ENCODE measurements at regions not wholly inside any gene's neighbourhood (a gene's known extent, or its start where the extent isn't known, plus 50 kb on each side); places are given as distances from the start of the nearest gene placed in this dataset.

- in situ Hi-C loops (cut with HindIII; ENCODE audit: low sequenced_read_pairs): no loop called here
- TF ChIP-seq, protein P1, sequence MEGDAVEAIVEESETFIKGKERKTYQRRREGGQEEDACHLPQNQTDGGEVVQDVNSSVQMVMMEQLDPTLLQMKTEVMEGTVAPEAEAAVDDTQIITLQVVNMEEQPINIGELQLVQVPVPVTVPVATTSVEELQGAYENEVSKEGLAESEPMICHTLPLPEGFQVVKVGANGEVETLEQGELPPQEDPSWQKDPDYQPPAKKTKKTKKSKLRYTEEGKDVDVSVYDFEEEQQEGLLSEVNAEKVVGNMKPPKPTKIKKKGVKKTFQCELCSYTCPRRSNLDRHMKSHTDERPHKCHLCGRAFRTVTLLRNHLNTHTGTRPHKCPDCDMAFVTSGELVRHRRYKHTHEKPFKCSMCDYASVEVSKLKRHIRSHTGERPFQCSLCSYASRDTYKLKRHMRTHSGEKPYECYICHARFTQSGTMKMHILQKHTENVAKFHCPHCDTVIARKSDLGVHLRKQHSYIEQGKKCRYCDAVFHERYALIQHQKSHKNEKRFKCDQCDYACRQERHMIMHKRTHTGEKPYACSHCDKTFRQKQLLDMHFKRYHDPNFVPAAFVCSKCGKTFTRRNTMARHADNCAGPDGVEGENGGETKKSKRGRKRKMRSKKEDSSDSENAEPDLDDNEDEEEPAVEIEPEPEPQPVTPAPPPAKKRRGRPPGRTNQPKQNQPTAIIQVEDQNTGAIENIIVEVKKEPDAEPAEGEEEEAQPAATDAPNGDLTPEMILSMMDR (IDR thresholded peaks at IDR 0.05; ENCODE audit: low read depth, low read length, missing control alignments): no peak
- DNase-seq (ENCODE audit: low read depth): no peak
- H3K4me3 ChIP-seq (ENCODE audit: low read depth, low read length): no peak overlapping the region
Measured at GRCh38 chr1:90200646-90201205, 205.8 kb downstream of the ZNF326 start.

DNA sequence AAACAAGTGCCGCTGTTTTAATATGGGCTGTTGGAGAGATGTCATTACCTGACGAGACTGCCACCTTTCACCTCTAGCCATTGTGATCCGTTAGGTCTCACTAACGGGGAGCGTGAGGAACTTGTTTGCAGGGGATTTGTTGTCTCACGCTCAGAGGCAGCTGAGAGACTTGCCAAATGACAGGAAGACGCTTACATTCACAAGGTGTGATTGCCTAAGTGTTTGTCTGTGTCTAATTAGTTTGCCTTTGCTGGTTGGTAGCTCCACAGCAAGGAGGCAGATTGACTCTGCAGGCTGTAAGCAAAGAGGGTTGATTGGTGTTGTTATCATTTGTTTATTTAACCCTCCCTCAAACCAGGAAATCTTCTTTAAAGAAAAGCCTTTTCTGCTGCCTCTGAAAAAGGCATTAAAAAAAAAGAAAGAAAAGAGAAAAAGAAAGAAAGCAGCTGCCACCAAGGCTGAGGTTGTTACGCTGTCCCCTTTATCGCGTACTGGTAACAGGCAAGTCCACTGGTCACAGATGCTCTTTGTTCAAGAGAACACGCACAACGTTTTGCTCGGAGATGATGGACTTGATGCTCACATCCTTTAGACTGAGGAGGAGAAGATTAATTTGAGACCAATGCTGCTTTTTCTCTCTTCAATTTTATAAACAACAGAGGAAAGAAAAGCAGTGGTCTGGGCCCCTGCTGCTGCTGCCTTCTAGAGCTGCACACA, 203.9 kb downstream of the ZNF326 start:
- TF ChIP-seq, protein P1 (IDR thresholded peaks at IDR 0.05; ENCODE audit: low read depth, low read length, missing control alignments): no peak
- in situ Hi-C loops (cut with HindIII; ENCODE audit: low sequenced_read_pairs): no loop called here

GRCh38 chr1:90193116-90193515, 198.2 kb downstream of the ZNF326 start:
- TF ChIP-seq, protein P1 (IDR thresholded peaks at IDR 0.05; ENCODE audit: low read depth, low read length, missing control alignments): no peak
- no peak overlapping the region for H3K4me3 ChIP-seq (ENCODE audit: low read depth, low read length)
- in situ Hi-C loops (cut with HindIII; ENCODE audit: low sequenced_read_pairs): no loop called here
- no peak for DNase-seq (ENCODE audit: low read depth)

More for the DNA sequence above, 203.9 kb downstream of the ZNF326 start:
- no peak overlapping the region for H3K4me3 ChIP-seq (ENCODE audit: low read depth, low read length)
- no peak for DNase-seq (ENCODE audit: low read depth)

GRCh38 chr1:90192408-90192807, 197.5 kb downstream of the ZNF326 start:
- DNase-seq (ENCODE audit: low read depth): no peak
- no peak overlapping the region for H3K4me3 ChIP-seq (ENCODE audit: low read depth, low read length)
- in situ Hi-C loops (cut with HindIII; ENCODE audit: low sequenced_read_pairs): no loop called here
- TF ChIP-seq, protein P1 (IDR thresholded peaks at IDR 0.05; ENCODE audit: low read depth, low read length, missing control alignments): no peak

DNA sequence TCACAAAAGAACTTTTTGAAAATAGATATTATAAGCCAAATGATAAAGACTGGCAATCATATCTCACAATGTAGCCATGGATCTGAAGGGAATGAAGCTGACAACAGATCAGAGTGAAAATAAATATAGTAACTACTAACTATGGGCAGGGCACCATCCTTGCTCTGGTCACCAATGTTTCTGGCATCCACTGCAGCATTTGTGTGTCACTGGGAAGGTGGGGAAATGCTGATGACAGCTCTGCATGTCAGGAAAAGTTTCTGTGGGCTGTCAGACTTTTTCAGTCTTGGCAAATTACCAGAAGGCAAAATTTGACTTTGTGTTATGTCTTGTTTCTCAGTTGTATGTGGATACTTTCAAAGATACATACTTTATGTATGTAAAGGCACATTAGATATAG, 195.6 kb downstream of the ZNF326 start:
- TF ChIP-seq, protein P1 (IDR thresholded peaks at IDR 0.05; ENCODE audit: low read depth, low read length, missing control alignments): no peak
- H3K4me3 ChIP-seq (ENCODE audit: low read depth, low read length): no peak overlapping the region
- in situ Hi-C loops (cut with HindIII; ENCODE audit: low sequenced_read_pairs): no loop called here
- no peak for DNase-seq (ENCODE audit: low read depth)

- TF ChIP-seq, protein P1 (IDR thresholded peaks at IDR 0.05; ENCODE audit: low read depth, low read length, missing control alignments): no peak
- in situ Hi-C loops (cut with HindIII; ENCODE audit: low sequenced_read_pairs): no loop called here
- DNase-seq (ENCODE audit: low read depth): no peak
- no peak overlapping the region for H3K4me3 ChIP-seq (ENCODE audit: low read depth, low read length)
Measured at GRCh38 chr1:90189889-90190288, 195.0 kb downstream of the ZNF326 start.

All from astrocyte of the cerebellum (primary cell).